HG03135 (cell line): ENCODE measurements at regions not wholly inside any gene's neighbourhood (a gene's known extent, or its start where the extent isn't known, plus 50 kb on each side); places are given as distances from the start of the nearest gene placed in this dataset.
"Not testable (repeated sequence)": the region's sequence is repeated elsewhere in the genome, so short reads cannot be mapped to it uniquely, and the experiment has no call there.

ENCODE experiments used
- ATAC-seq: cut with Tn5 transposase; IDR thresholded peaks from one replicate; pipeline ENCODE4 v1.9.1; 2021; ENCODE audit warnings: mild to moderate bottlenecking, moderate library complexity; ENCODE audit not compliant: unreplicated experiment

GRCh38 chr4:17018621-17019020 is 120.2 kb upstream of the LDB2 start:
- not testable (repeated sequence) for ATAC-seq

- no peak for ATAC-seq
Observed at GRCh38 chr4:17018013-17018412, 119.6 kb upstream of the LDB2 start.

- no peak for ATAC-seq
Observed at GRCh38 chr4:17013382-17014006, 115.0 kb upstream of the LDB2 start.

- no peak for ATAC-seq
Observed at GRCh38 chr4:17012451-17012850, 114.0 kb upstream of the LDB2 start.

GRCh38 chr4:17010426-17011087 is 112.1 kb upstream of the LDB2 start:
- ATAC-seq: no peak

GRCh38 chr4:17009871-17010367 is 111.5 kb upstream of the LDB2 start:
- ATAC-seq: no peak

- ATAC-seq: no peak
Observed at GRCh38 chr4:17008834-17009345, 110.4 kb upstream of the LDB2 start.

GRCh38 chr4:17003606-17004392 is 105.4 kb upstream of the LDB2 start:
- ATAC-seq: not testable (repeated sequence)

- ATAC-seq: no peak
Observed at GRCh38 chr4:16995451-16995850, 97.0 kb upstream of the LDB2 start.

GRCh38 chr4:16993956-16994840 is 95.8 kb upstream of the LDB2 start:
- ATAC-seq: no peak

- no peak for ATAC-seq
Observed at GRCh38 chr4:16992566-16993225, 94.3 kb upstream of the LDB2 start.

- no peak for ATAC-seq
Observed at GRCh38 chr4:16991450-16991849, 93.0 kb upstream of the LDB2 start.

- no peak for ATAC-seq
Observed at GRCh38 chr4:16989371-16989770, 90.9 kb upstream of the LDB2 start.

GRCh38 chr4:16988814-16989213 is 90.4 kb upstream of the LDB2 start:
- no peak for ATAC-seq

GRCh38 chr4:16977081-16977480 is 78.6 kb upstream of the LDB2 start:
- no peak for ATAC-seq

- ATAC-seq: no peak
Observed at GRCh38 chr4:16969696-16970135, 71.3 kb upstream of the LDB2 start.

- no peak for ATAC-seq
Observed at GRCh38 chr4:16967722-16968121, 69.3 kb upstream of the LDB2 start.

GRCh38 chr4:16959305-16959704 is 60.9 kb upstream of the LDB2 start:
- ATAC-seq: no peak

- ATAC-seq: no peak
Observed at GRCh38 chr4:16952896-16953630, 54.6 kb upstream of the LDB2 start.
